ENCODE measurements at regions not wholly inside any gene's neighbourhood (a gene's known extent, or its start where the extent isn't known, plus 50 kb on each side); places are given as distances from the start of the nearest gene placed in this dataset.
"Not testable (repeated sequence)": the region's sequence is repeated elsewhere in the genome, so short reads cannot be mapped to it uniquely, and the experiment has no call there.

- DNase-seq = not testable (repeated sequence)
These were observed 202.7 kb downstream of the LIPI start for GRCh38 chr21:14008006-14008405.

DNA sequence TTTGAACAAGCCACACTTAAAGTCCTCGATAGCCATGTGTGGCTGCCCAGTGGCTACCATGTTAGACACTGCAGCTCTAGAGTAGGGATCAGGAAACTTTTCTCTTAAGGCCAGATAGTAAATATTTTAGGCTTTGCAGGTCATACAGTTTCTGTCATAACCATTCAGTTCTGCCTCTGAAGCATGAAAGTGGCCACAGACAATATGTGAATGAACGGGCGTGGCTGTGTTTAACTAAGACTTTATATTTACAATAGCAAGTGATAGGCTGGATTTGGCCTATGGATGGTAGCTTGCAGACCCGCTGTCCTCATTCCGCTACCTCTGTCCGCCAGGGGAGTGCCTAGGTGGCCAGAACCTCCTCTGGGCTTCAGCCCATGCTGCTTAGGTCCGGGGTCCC is 204.6 kb downstream of the LIPI start:
- DNase-seq = not testable (repeated sequence)

- DNase-seq = not testable (repeated sequence)
These were observed 223.5 kb downstream of the LIPI start for GRCh38 chr21:13986996-13987958.

GRCh38 chr21:13985865-13986863 is 224.6 kb downstream of the LIPI start:
- not testable (repeated sequence) for DNase-seq

DNA sequence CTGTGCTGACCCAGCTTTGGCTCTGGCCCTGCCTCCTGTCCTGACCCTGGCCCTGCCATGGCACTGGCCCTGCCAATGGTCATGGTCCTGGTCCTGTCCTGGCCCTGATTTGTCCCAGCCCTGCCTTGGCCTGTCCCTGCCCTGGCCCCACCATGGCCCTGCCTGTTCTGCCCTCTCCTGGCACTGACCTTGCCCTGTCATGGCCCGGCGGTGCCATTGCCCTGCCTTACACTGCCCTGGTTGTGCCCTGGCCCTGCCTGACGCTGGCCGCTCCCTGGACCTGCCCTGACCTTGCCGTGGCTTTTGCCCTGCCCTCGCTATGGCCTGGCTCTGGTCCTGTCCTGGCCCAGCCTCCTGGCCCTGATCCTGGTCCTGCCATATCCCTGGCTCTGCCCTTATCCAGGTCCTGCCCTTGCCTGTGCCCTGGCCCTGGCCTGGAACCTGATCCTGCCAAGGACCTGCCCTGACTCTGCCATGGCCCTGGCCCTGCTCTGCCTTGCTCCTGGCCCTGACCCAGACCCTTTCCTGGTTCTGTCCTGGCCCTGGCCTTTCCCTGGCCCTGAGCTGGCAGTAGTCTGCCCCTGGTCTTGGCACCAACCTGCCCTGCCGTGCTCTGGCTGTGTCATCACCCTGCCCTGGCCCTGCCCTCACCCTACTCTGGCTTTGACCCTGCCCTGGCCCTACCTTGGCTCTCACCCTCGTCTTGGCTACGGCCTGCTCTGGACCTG is 225.5 kb downstream of the LIPI start:
- not testable (repeated sequence) for DNase-seq

DNA sequence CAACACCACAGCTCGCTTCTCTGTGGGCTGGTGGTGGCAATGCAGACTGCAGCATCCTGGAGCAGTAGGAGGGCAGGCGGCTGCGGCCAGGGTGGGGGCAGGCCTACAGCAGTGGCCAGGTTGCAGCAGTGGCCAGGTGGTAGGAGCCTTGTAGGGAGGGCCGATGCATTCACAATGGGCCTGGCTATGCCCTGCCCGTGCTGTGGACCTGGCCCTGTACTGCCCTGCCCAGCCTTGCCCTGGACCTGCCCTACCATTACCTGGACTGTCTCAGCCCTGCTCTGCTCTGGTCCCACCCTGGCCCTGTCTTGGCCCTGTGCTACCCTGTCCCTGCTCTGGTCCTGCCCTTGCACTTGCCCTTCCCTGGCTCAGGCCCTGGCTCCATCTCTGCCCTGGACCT is 226.0 kb downstream of the LIPI start:
- DNase-seq = not testable (repeated sequence)

DNA sequence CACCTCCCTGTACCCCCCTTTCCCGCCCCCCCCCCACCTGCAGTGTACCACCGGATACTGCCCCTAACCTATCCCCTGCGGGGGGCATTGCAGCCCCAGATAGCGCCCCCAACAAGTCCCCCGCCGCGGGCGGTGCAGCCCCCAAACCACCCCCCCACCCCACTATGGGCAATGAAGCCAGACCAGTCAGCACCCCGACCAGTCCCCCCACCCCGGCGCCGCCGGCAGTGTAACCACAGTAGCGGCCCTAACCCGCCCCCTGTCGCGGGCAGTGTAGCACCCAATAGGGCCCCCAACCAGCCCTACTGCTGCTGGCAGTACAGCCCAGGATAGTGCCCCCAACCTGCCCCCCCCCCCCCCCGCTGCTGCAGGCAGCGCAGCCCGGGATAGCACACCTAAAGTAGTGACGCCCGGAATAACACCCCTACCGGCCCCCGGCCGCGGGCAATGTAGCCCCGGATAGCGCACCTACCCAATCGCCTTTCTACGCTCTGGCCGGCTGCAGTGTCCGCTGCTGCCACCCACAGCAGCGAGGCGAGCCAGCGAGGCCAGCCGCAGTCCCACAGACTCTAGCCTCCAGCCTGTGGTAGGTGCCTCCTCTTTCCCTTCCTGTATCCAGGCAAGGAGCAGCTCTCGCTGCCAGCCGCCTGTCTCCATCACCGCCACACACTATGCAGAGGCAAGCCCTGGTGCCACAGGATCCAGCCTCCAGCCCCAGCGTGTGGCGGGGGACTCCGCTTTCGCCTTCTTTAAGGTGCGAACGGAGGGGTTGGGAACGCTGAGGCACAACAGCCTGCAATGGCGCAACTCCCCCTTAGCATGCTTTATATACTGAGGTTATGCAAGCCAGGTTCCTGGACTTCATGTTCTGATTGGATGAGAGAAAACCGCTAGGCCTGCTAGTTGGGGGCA is 229.3 kb downstream of the LIPI start:
- DNase-seq = not testable (repeated sequence)

GRCh38 chr21:13980115-13980662 is 230.6 kb downstream of the LIPI start:
- DNase-seq = not testable (repeated sequence)

DNA sequence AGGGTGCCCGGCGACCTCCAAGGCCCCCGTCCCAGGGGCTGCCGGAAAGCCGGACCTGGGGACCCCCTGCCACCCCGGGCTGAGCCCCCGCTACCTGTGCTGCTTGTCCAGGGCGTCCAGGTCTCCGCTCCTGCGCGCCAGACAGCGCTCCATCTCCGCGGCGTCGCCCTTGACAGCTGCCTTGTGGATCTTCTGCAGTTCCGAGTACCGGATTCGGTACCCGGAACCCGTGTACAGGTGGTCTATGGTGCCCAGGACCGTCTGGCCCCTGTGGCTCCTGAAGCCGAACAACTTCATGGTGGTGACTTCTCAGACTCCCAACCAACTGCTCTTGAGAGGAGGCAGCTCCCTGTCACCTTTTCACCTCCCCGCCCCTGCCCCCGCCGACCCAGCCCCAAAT is 231.1 kb downstream of the LIPI start:
- not testable (repeated sequence) for DNase-seq

- DNase-seq = not testable (repeated sequence)
These were observed 236.2 kb downstream of the LIPI start for GRCh38 chr21:13974582-13974981.

DNA sequence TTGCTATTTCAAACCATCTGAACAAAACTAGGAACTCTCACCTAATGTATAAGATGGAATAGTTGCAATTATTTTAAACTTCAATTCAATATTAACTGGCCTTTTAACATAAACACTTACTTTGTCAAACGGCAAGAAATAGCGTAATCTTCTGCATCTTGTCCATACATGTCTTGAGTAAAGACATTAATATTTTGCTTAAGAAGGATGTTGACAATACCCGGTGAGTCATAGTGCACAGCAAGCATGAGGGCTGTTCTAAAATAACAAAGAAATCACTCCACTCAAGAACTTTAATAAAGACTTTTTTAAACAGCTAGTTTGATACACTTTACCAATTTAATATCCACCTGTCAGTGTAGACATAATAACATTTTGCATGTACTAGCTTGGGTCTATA is 240.9 kb downstream of the LIPI start:
- DNase-seq = not testable (repeated sequence)

DNA sequence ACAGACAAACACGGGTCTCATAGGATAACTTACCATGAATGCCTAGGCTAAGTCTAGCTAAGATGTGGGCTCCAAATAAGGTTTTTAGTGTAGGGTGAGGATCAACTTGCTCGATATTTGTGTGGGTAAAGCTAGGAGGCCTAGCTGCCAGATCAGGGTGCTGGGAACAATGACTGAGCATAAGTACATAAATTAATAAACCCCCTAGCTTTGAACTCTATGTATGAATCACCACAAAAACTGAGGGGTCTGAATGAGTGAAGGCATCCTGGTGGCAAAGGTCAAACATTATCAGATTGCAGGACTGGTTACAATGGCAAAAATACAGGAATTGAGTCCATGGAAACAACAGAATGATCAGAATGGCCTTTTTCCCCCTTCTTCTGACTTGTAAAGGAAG is 241.8 kb downstream of the LIPI start:
- not testable (repeated sequence) for DNase-seq

- not testable (repeated sequence) for DNase-seq
These were observed 247.5 kb downstream of the LIPI start for GRCh38 chr21:13963259-13963658.

- DNase-seq = no peak
These were observed 273.5 kb downstream of the LIPI start for GRCh38 chr21:13937236-13937635.

GRCh38 chr21:13936033-13936937 is 274.5 kb downstream of the LIPI start:
- DNase-seq = not testable (repeated sequence)

DNA sequence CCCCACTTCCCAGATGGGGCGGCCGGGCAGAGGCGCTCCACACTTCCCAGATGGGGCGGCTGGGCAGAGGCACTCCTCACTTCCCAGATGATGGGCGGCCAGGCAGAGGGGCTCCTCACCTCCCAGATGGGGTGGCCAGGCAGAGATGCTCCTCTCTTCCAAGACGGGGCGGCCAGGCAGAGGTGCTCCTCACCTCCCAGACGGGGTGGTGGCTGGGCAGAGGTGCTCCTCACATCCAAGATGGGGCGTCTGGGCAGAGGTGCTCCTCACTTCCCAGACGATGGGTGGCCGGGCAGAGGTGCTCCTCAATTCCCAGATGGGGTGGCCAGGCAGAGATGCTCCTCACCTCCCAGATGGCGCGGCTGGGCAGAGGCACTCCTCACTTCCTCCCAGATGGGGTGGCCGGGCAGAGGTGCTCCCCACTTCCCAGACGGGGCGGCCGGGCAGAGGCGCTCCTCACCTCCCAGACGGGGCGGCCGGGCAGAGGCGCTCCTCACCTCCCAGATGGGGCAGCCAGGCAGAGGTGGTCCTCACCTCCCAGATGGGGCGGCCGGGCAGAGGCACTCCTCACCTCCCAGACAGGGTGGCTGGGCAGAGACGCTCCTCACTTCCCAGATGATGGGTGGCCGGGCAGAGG is 275.2 kb downstream of the LIPI start:
- DNase-seq = not testable (repeated sequence)

- DNase-seq = not testable (repeated sequence)
These were observed 275.8 kb downstream of the LIPI start for GRCh38 chr21:13934887-13935342.

DNA sequence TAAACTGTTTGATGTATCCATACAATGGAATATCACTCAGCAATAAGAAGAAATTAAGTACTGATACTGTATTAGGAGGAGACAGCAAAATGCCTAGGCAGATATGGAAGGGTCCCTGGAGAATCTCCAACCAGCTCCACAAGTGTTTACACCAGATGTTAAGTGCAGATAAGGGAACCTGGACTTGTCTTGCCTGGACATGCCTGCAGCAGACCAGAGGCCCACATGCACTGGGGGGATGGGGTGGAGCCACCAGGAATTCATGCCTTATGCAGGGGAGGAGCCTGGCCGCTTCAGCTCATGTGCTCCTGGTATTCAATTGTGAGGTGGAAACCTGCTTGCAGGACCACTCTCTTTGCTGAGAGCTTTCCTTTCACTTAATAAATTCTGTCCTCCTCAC is 287.6 kb downstream of the LIPI start:
- not testable (repeated sequence) for DNase-seq

GRCh38 chr21:13921455-13921854 is 289.3 kb downstream of the LIPI start:
- DNase-seq = not testable (repeated sequence)

Data from GOT3 (cell line).